NOMO-1 treated with dmso at 0.1 percent for 144 hours (cell line): ENCODE measurements at regions not wholly inside any gene's neighbourhood (a gene's known extent, or its start where the extent isn't known, plus 50 kb on each side); places are given as distances from the start of the nearest gene placed in this dataset.

Experiments used
- DNase-seq: peaks from one replicate; lab custom pipeline; 2025; ENCODE audit not compliant: unreplicated experiment; lab: John Stamatoyannopoulos, UW

DNA sequence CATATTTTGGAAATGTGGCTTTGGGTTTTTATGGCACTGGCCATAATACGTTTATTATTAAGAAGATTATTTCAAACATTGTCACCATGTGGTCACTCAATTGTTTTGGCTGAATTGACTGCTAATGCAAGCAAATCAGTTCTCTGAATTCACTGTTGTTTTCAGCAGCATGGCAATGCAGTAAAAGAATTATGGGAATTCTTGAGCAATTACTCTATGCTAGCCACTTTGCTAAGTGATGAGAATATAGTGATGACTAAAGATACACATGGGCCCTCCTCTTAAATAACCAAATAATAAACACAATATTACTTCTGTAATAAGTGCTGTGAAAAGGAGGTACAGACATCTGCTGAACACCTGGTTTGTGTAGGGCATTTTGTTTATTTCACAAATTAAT, 58.0 kb upstream of the FANCL start:
- DNase-seq, result no peak

DNA sequence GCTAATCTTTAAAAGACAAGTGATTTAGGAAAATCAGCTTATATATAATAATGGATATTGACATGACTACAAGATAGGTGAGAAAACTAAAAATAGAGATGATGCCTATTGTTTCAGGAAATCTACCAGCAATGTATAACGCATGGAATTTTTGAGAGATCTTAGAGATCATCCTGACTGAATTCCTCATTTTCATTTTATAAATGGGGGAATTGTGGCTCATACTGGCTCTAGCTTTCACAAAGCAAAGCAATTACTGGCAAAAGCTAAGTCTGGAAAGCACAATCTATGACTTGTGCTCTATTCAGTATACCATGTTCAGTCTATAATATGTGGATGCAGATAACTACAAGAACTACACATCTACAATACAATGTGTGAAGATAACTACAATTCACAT, 51.9 kb upstream of the FANCL start:
- no peak for DNase-seq

DNA sequence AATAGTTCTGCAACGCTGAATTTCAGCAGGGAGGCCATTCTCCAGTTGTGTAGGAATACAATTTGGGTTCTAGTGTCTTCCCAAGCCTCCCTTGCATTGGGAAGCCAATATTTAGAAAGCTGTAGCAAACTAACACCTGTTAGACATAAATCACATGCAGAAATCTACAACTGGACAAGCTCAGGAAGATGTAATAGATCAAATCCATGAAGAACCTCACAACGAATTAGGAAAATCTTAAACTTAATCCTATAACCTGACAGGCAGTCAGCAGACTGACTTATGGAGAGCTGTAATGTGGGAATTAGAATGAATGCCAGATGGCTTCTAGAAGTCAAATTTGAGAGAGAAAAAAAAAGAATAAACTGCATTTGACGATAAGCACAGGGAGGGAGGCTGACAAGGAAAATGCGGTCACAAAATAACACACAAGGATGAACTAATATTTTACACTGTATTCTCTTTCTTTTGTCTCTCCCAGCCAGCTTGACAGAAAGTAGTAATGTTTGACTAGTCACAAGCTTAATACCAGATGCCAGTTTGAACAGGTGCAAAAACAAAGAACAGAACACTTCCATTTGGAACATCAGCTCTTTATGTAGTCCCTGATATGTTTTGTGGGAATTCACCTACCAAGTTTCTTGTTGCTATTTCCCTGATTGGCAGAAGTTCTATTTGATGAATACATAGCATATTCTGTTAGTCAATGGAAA, 50.8 kb upstream of the FANCL start:
- no peak for DNase-seq
